Stimulated activated CD4-positive, alpha-beta T cell treated with anti-CD3 and anti-CD28 coated beads, Interleukin-12 subunit alpha, Interleukin-12 subunit beta, amount 100 ng/mL, for 4 hours (primary cell): ENCODE measurements at regions not wholly inside any gene's neighbourhood (a gene's known extent, or its start where the extent isn't known, plus 50 kb on each side); places are given as distances from the start of the nearest gene placed in this dataset.

ENCODE experiments used
- DNase-seq: peaks from one replicate; pipeline ENCODE4 v3.0.0-alpha.2; 2020

DNA sequence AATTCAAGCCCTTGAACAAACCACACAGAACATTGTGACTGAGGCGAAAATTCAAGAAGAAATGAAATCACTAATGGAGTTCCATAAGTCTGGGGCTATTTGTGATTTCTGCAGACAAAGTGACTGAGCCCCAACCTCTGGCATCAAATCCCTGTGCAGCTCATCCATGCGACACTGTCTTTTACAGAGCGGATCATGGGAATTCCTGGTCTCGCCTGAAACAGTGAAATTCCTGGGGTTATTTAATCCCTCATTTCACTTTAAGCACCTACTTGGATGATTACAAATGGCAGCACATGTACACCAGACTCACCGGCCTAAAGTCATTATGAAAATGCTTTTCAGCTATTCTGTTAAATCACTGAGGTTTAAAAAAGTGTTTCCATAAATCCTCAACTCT, 102.4 kb upstream of the CDH4 start:
- no peak for DNase-seq

DNA sequence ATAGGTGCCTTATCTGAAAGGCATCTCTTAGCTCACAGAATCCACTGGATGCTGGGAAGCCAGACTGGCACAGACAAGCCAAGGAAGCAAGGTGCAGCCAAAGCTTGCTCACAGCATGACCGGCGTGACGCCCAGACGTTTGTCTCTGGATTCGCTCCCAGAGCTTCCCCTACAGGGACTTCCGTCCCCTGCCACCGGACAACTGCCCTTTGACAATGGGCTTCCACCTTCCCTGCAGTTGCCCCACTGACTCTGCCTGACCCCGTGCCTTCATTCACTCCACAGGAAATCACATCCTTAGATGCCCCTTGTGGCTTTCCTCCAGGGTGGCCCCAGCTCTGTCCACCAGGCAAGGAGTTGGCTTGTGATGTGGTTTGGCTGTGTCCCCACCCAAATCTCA, 94.8 kb upstream of the CDH4 start:
- no peak for DNase-seq

DNA sequence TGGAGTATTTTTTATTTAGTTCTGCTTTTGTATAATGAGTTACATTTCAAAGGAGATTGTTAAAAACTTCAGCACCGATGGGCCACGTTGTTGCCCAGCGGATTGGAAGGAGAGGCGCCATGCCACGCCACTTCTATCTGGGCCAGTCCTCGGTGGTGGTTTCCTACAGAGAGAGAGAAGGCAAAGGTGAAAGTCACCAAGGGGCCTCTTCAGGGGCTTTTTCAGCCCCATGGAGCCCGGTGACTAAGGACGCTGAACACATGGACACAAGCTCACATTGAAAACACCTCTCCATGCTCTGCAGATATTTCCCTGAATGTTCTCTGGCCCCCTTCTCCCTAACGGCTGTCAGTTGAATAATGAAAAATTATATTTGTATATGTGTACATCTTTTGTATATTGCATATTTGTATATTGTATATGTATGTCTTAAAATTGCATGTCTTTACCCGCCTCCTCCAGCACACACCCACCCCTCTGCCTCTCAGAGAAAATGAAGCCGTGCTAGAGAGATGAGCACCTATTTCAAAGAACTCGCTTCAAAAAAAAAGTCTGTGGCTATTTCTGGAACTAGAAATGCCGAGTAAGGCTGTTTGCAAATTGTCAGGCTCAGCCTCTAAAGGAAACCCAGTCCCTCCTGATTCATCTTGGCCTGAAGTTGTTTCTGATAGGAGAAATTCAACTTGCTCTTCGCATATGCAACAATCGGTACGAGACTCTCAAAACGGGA, 91.9 kb upstream of the CDH4 start:
- no peak for DNase-seq

DNA sequence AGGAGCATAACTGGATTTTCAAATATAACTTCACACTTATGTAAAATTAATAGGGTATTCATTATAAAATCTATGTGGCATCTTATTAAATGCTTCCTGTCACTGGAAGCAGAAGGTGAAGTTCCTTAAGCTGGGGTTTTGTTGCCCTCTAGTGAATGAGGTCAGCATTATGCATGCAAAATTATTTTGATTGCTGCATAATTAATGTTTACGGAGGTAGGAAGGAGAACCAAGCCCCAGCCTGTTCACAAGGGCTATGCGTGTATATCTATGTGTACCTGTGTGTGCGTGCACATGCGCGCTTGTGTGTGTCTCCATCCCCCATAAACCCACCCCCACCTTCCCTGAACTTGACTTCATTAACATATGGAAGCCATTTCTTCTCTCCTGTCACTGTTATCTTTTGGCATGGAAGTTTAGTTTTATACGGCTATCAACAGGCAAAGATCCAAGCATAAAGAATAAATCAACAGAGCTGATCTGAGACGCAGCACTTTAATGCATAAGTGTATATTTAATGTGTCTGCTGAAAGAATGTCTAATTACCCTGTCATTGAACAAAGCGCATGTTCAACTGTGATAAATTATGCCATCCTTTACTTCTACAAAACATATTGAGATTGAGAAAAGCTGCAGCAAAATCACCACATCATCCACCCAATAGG, 90.2 kb upstream of the CDH4 start:
- no peak for DNase-seq

DNA sequence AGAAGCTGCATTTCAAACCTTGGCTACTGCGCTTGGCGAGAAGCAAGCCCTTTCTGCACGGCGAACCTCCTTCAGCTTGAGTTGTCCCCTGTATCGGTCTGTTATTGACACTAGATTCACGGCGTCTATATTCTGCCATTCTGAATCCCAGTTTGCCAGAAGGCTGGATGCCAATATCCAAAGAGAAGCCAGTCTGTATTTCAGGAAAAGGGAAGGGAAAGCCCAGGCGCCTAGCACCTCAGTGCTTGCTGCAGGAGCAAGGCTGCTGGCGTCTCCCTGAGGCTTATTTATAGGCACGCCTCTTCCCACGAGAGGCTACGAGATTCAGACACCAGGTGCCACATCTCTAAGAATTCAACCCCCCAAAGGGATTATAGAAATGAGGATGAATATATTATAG, 89.6 kb upstream of the CDH4 start:
- no peak for DNase-seq

DNA sequence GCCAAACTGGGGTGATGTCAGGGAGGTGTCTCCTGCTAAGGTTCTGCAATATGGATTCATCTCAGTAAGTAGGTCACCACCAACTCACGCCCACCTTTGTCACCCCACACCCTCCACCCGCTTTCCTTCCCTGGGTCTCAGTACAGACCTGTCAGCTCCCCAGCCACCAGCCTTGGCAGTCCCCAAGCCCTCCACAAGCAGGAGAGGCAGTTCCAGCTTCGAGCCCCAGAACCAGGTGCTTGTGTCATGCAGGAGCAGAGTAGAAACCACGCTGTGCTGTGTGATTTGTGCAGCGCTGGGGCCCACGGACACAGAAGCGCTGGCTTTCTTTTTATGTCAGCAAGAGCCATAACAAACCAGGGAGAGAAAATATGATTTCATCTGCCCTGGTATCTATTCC, 89.0 kb upstream of the CDH4 start:
- no peak for DNase-seq

DNA sequence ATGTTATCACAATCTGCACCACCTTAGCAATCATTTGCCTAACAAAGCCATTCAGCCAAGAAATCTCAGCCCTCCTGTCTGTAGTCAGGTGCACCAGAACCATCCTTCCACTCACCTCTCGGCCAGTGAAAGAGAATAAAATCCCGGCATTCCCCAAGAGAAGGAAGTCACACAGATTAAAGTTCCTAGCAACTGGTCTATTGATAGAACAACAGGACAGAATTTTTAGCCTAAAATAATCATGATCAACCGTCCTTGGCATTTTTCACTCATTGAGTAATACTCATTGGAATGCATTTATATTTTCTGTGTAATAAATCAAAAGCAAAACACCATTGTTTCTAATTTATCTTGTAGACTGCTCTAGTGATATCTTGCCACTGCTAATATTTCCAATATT, 85.7 kb upstream of the CDH4 start:
- no peak for DNase-seq

DNA sequence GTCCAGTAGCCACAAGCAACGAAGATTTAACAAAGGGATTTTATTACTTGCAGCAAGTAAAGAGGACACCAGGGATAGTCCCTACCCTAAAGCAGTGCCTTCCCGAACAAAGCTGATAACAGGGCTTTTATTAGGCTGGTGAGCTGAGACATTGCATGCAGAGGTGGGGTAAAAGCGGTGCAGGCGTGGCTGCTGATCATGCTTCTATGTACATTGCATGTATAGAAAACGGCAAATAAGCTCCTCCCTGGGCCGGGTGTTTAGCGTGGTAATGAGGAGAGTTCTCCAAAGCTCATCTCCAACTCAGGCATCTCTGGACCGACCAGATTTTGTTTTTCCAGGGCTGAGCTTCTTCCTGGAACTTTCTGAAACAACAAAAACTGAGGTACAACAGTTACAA, 83.5 kb upstream of the CDH4 start:
- no peak for DNase-seq

DNA sequence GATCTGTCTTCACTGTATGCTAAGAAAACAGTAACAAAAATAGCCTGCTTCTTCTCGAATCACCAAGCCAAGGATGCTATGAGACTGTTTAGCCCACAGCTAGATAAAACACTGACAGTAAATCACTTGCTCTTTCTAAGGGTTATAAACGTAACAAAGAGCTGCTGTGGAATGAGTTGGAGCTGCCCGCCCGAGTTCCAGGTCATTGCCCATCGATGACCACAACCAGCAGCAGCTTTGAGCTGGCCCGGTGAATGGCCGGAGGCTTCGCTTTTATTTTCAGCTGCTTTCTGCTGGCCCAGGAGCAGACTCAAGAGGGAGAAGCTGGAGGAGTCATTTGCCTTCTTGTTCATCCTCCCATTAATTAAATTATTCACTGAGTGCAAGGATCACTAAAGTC, 82.2 kb upstream of the CDH4 start:
- DNase-seq = no peak

DNA sequence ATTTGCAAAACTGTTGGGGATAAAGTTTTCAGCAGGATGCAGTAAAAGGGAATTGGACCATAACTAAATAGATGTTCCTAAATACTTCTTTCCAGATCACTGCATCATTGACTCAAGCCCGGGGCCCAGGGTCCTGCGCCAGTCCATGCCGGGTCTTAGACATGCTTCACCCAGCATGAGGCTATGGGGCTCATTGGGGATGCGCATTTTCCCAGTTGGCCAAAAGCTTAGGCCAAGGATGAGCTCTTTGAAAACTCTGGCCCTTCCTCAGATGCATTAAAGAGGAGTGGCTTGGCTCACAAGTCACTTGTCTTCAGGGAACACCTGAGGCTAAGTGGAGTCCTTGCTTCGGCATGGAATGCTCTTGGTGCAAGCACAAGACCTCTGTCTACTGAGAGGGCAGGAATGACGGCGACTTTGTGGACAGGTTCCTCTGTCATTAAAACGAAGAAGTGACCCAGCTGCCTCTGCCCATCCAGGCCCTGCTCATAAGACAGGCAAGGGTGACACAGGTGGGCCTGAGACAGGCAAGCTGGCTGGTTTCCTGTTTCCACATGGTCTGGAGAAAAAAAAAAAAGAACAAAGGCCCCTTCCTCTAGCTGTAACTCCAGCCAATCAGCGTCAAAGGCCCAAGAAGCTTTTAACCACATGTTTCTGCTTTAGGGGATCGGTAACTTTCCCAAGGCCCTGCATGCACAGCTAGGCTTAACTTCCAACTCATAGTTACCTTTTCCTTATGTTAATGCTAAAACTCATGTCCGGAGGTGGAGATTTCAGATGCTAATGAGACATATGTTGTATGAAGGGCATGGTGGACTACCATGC, 81.4 kb upstream of the CDH4 start:
- no peak for DNase-seq

DNA sequence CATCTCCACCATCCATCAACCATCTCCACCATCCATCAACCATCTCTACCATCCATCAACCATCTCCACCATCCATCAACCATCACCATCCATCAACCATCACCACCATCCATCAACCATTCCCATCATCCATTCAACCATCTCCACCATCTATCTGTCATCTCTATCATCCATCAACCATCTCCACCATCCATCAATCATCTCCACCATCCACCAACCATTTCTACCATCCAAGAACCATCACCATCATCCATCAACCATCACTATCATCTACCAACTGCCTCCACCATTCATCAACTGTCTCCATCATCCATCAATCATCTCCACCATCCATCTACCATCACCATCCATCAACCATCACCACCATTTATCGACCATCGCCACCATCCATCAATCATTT, 78.8 kb upstream of the CDH4 start:
- DNase-seq = no peak

DNA sequence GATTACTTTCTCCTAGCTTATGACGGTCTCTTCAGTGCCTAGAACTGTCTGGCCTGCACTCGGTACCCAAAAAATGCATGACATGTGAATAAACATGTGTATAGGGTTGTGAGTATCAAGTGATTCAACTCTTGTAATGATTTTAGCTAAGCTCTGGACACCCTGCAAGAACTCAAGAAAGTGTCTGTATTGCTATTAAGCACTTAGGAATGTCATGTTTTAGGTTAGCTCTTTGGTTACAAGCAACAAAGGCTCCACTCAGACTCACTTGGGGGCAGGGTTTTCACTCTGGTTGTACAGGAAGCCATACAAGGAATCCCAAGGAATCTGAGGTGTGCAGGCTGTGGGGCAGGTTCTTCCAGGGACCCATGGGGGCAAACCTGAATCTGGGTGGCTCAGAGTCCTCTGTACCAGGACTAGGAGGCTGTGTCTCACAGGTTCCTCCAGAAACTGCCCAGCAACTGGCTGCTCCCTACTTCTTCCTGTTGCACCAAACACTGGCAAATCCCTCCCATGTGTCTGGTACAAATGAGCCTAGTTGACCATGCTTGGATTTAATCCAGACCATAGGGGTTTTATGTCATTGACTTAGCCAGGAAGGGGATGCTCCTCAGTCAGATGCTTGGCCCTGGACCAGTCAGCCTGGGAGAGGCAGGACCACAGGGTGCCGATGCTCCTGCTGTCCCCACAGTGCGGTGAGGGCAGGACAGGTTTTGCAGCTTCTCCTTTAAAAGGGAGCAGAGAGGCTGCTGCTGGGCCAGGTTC, 77.9 kb upstream of the CDH4 start:
- no peak for DNase-seq

DNA sequence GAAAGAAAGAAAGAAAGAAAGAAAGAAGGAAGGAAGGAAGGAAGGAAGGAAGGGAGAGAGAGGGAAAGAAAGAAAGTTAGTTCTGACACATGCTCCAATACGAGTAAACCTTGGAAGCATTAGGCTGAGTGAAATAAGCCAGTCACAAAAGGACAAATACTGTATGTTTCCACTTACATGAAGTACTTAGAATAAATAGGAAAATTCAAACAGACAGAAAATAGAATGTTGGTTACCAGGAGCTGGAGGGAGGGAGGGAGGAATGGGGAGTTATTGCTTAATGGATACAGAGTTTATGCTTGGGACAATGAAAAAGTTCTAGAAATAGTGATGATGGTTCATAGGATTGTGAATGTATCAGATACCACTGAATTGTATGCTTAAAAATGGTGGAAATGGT, 75.2 kb upstream of the CDH4 start:
- DNase-seq = no peak

DNA sequence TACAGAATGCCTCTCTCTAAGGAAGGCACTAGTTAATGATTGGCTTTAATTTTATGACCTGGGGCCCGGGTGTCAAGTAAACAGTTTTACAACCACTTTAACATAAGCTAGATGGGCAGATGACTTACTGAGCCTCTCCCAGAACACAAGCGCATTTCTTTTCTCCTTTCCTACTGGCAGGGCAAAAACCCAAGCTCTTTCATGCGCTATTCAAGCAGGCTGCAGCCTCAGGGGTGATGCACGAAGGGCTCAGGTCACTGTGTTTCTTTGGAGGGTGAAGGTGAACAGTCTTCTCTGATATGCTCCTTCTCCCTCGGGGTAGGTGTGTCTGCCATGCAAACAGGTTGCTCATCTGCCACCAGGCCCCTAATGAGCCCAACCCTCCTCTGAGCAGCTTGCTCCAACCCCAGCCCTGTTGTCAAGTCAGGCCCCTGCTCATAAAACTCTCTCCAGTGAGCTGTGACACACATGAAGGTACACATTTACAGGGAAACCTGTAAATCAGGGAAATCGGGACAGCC, 73.5 kb upstream of the CDH4 start:
- no peak for DNase-seq

DNA sequence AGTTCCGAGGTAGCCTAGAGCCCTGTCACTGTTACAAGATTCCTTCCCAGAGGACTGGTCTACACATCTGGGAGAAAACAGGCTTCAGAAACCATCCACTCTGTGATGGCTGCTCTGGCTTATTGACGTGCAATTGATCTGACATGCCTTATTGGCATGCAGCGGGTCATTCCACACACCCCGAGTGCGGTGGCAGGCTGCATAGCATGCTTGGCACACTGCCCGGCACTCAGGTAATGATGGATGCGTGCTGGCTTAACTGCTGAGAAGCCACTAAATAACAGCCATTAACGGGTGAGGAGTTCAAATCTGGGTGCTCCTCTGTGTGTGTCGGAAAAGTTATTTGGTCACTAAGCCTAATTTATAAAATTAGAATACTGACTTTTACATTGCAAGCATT, 67.9 kb upstream of the CDH4 start:
- no peak for DNase-seq

DNA sequence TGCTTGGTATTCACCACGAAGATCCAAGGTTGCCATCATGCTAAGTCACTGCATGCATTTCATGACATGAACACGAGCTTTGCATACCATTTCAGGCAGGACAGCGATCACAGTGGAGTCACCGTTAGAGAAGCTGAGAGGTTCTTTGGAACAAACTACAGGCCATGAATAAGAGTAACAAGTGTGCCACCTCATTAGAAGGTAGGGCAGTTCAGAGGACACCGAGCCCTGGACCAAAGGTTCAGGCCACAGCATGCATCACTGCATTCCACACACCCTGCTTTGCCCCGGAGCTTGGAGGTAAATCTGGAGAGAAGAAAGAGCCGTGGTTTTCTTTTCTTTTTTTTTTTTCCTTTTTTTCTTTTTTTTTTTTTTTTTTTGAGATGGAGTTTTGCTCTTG, 66.9 kb upstream of the CDH4 start:
- no peak for DNase-seq

DNA sequence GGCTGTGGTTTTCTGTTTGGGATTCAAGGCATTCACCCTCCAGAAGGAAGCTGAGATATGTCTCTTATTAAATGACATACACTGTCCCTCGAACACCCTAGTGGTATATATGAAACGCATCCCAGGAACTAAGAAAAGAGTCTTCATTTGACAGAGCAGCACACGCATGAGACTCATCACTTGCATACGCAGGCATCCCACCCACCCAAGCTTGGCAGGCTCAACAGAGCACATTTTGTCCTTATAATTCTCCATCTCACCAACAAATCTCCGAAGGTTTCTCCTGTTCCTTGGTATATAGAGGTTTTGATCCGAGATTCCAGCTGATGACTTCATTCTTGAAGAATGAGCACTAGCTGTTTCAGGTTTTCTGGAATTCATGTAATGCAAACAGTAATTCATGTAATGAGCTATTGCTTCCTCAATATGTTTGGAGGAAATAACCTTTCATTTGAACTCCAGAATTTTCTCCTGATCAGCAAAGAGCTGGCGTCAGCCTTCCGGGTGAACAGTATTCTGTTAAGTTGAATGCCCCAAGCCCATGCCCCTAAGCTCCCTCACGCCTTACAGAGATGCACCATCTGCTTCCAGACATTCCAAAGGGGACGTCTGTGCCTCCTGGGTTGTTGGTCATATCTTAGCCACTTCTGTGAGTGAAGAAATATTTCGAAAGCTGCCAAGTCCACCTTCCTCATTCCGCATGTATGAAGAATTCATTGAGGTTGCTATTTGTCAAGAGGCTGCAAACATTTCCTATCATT, 66.0 kb upstream of the CDH4 start:
- DNase-seq = no peak

DNA sequence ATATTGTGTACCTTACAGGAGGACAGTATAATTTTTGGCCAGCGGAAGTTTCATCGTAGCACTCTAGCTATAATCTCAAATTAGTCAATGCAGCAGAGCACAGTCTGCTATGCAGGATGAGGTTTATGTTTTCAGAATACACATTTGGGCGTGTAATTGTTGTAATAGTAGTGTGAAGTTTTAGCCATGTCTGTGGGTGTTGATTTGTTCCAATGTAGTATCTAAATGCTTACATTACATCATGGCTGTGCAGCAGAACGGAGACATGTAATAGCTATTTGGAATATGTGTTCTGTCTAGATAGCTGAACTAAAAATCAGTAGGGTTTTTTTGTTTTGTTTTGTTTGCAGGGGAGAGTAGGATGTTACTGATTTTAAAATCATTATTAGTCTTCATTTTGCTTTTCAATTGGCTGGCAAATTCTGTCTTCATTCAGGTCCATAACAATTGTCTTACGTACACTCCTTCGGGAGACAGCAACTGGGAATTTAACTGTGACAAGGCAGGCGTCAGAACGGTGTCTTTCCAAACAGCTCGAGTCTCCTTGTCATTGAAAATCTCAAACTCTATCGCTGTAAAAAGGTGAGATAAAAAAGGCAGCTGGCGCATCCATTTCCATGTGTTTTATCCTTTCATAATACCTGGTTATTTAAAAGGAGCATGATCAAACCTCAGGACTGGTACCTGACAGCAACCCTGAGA, 65.1 kb upstream of the CDH4 start:
- no peak for DNase-seq

DNA sequence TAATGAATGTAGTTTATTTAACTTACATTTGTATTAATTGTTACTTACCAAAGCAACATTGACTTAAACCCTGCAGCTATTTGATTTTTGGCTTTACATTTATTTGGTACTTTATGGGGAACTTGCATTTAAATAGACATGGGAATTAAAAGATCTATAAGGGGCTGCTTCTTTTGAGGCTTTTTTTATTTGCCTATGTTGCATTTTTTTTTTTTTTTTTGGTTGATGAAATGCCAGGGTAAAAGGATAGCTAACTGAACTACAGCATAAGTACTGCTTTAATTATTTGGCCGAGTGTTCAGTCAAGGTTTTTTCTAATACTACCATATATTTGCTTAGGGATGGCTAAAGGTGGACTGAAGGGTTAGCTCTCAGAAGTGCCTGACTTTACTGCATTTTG, 62.5 kb upstream of the CDH4 start:
- DNase-seq = no peak

DNA sequence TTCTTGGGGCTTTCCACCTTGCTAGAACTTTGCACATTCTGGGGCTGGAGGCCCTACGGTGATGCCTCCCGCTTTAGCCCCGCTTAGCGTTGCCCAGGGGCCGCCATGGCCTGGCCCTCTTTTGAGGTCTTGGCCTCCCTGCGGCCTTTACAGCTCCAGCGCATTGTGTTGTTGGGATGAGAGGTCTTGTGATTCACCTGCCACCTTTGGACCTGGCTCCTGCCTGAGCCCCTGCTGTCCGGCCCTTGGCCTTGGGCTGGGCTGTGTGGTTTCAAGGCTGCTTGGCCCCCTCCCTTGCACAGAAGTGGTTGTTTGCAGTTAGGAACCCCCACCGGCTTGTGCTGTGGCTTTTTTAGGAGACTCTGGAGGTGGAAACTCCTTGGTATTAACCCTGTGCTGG, 61.0 kb upstream of the CDH4 start:
- no peak for DNase-seq

DNA sequence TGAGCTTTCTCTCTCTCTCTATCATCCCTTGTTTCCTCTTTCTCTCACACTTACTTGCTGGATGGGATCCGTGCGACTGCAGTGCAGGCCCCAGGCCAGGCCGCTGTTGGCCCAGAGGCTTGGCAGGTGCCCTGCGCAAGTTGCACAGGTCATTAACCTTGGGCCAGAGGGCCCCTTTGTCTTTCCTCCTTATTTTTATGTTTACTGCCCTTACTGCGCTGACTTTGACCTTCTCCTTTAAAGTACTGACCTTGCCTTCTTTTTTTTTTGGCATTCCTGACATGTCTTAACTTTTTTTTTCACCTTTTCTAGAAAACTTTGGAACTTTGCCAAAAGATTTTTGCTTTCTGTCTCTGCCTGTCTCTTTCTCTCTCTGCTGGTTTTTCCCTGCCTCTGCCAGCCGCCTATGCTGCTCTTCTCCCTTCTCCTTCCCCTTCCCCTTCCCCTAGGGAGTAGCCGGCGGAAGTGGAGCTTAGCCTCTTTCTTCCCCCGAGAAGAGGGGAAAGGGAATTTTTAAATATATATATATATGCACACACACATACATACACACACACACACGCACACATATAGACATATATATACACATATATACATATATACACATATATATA, 59.6 kb upstream of the CDH4 start:
- no peak for DNase-seq
